ENCODE measurements at regions not wholly inside any gene's neighbourhood (a gene's known extent, or its start where the extent isn't known, plus 50 kb on each side); places are given as distances from the start of the nearest gene placed in this dataset.

GRCh38 chr17:77670173-77670572 is 288.3 kb upstream of the TNRC6C start:
- no peak for DNase-seq

- DNase-seq = no peak
Measured at GRCh38 chr17:77674358-77674757, 284.1 kb upstream of the TNRC6C start.

GRCh38 chr17:77675411-77675810 is 283.1 kb upstream of the TNRC6C start:
- no peak for DNase-seq

- no peak for DNase-seq
Measured at GRCh38 chr17:77675816-77676215, 282.7 kb upstream of the TNRC6C start.

GRCh38 chr17:77676237-77676661 is 282.3 kb upstream of the TNRC6C start:
- DNase-seq = no peak

GRCh38 chr17:77677211-77677610 is 281.3 kb upstream of the TNRC6C start:
- no peak for DNase-seq

GRCh38 chr17:77677630-77678029 is 280.9 kb upstream of the TNRC6C start:
- DNase-seq = no peak

GRCh38 chr17:77679589-77679988 is 278.9 kb upstream of the TNRC6C start:
- no peak for DNase-seq

GRCh38 chr17:77681861-77682260 is 276.6 kb upstream of the TNRC6C start:
- DNase-seq = no peak

- DNase-seq = no peak
Measured at GRCh38 chr17:77684803-77685798, 273.4 kb upstream of the TNRC6C start.

- no peak for DNase-seq
Measured at GRCh38 chr17:77685881-77686486, 272.5 kb upstream of the TNRC6C start.

GRCh38 chr17:77686903-77687302 is 271.6 kb upstream of the TNRC6C start:
- DNase-seq = no peak

GRCh38 chr17:77687417-77687816 is 271.1 kb upstream of the TNRC6C start:
- DNase-seq = no peak

GRCh38 chr17:77687921-77688320 is 270.6 kb upstream of the TNRC6C start:
- DNase-seq = no peak

GRCh38 chr17:77688369-77688768 is 270.1 kb upstream of the TNRC6C start:
- DNase-seq = no peak

GRCh38 chr17:77690271-77691161 is 268.0 kb upstream of the TNRC6C start:
- no peak for DNase-seq

- no peak for DNase-seq
Measured at GRCh38 chr17:77691216-77692085, 267.1 kb upstream of the TNRC6C start.

- DNase-seq = no peak
Measured at GRCh38 chr17:77692571-77693161, 265.8 kb upstream of the TNRC6C start.

GRCh38 chr17:77693301-77693700 is 265.2 kb upstream of the TNRC6C start:
- no peak for DNase-seq

- no peak for DNase-seq
Measured at GRCh38 chr17:77693776-77694175, 264.7 kb upstream of the TNRC6C start.
